Thyroid gland (tissue), 4 donors: ENCODE measurements at regions not wholly inside any gene's neighbourhood (a gene's known extent, or its start where the extent isn't known, plus 50 kb on each side); places are given as distances from the start of the nearest gene placed in this dataset.

Experiments
- CTCF ChIP-seq, 6 experiments: fragments of 200-600 bp in 3 of 6; fragments of 450-650 bp in 3 of 6; sonication (generic) in 3 of 6; IDR thresholded peaks; one replicate each; pipeline ENCODE4 v1.5.1; 2016 to 2019; ENCODE audit warnings: antibody characterized with exemption in 6 of 6, mild to moderate bottlenecking in 2 of 6, inconsistent platforms in 1 of 6, moderate library complexity in 1 of 6
- POLR2A ChIP-seq, 2 donors: fragments of 450-650 bp; IDR thresholded peaks; one replicate each; pipeline ENCODE4 v1.6.1; 2017; ENCODE audit warnings: antibody characterized with exemption in 2 of 2, mild to moderate bottlenecking in 2 of 2, moderate library complexity in 1 of 2

GRCh38 chr2:43068041-43068533 is 158.3 kb downstream of the ZFP36L2 start:
- no peak for TF ChIP-seq POLR2A (IDR thresholded peaks at IDR 0.05)
- no peak for TF ChIP-seq CTCF (IDR thresholded peaks at IDR 0.05)
